ENCODE measurements at regions not wholly inside any gene's neighbourhood (a gene's known extent, or its start where the extent isn't known, plus 50 kb on each side); places are given as distances from the start of the nearest gene placed in this dataset.

DNA sequence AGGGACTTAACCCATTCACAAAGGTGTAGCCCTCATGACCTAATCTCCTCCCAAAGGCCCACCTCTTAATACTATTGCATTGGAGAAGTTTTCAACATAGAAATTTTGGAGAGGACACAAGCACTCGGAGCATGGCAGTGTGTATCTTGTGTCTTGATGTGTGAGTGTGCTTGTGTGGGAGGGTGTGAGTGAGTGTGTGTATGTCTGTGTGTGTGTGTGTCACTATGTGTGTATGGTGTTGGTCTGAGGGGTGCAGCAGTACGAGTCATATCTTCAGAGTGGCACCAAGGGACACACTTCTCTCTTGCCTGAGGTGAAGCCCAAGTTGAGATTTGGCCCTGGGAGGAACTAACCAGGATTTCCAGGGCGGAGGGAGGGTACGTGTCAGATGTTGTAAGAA lies 73.7 kb downstream of the NAV1 start:
- Histone ChIP-seq H3K4me3 (no peak overlapping the region), H3K9me3 (no peaks in the 10 kb centered on the region), H3K27me3 (no peaks in the 10 kb centered on the region), H3K27ac (no peak overlapping the region), H3K36me3 (no peaks in the 10 kb centered on the region), H3K4me1 (peaks cover 13% of the 10 kb centered on the region)
- no peak for ATAC-seq
- no peak for TF ChIP-seq CTCF (IDR thresholded peaks at IDR 0.05)
- DNase-seq = no peak
- intact Hi-C loops (cut with DNase I) = no loop called here

- intact Hi-C loops (cut with DNase I) = no loop called here
- no peaks in the 10 kb centered on the region for H3K9me3 ChIP-seq
- peak; percentile 79 for ATAC-seq
- no peak for TF ChIP-seq CTCF (IDR thresholded peaks at IDR 0.05)
- peaks cover 9% of the 10 kb centered on the region for H3K4me1 ChIP-seq
- DNase-seq = peak; percentile 69
- no peaks in the 10 kb centered on the region for H3K27me3 ChIP-seq
- H3K4me3 ChIP-seq = no peak overlapping the region
- no peaks in the 10 kb centered on the region for H3K36me3 ChIP-seq
- H3K27ac ChIP-seq = no peak overlapping the region
Observed at GRCh38 chr1:201614262-201615015, 75.5 kb downstream of the NAV1 start.

DNA sequence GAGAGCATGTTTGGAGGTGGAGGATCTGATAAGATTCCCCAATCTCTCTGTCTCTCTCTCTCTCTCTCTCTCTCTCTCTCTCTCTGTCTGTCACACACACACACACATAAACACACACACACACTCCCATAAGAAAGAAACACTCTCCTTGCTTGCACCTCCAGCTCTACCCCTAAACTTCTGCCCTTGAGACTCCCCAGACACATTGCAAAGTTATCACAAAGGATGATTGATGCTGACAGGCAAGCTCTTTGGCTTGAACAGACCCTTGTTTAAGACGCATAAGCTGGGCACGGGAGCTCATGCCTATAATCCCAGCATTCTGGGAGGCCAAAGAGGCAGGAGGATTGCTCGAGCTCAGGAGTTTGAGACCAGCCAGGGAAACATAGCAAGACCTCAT lies 78.2 kb downstream of the NAV1 start:
- TF ChIP-seq CTCF (IDR thresholded peaks at IDR 0.05) = no peak
- intact Hi-C loops (cut with DNase I) = no loop called here
- Histone ChIP-seq H3K27ac (no peak overlapping the region), H3K27me3 (no peaks in the 10 kb centered on the region), H3K4me3 (no peak overlapping the region), H3K9me3 (no peaks in the 10 kb centered on the region), H3K4me1 (peaks cover 9% of the 10 kb centered on the region), H3K36me3 (no peaks in the 10 kb centered on the region)
- DNase-seq (no peak), ATAC-seq (no peak)

- H3K4me1 ChIP-seq = peaks cover 9% of the 10 kb centered on the region
- intact Hi-C loops (cut with DNase I) = no loop called here
- no peak overlapping the region for H3K27ac ChIP-seq
- TF ChIP-seq CTCF (IDR thresholded peaks at IDR 0.05) = no peak
- no peaks in the 10 kb centered on the region for H3K9me3 ChIP-seq
- DNase-seq (no peak), ATAC-seq (no peak)
- H3K4me3 ChIP-seq = no peak overlapping the region
- no peaks in the 10 kb centered on the region for H3K27me3 ChIP-seq
- no peaks in the 10 kb centered on the region for H3K36me3 ChIP-seq
Observed at GRCh38 chr1:201618389-201618788, 79.5 kb downstream of the NAV1 start.

- no peaks in the 10 kb centered on the region for H3K9me3 ChIP-seq
- intact Hi-C loops (cut with DNase I) = no loop called here
- no peaks in the 10 kb centered on the region for H3K27me3 ChIP-seq
- TF ChIP-seq CTCF (IDR thresholded peaks at IDR 0.05) = no peak
- no peak overlapping the region for H3K4me3 ChIP-seq
- no peak overlapping the region for H3K27ac ChIP-seq
- no peak for DNase-seq
- peaks cover 7% of the 10 kb centered on the region for H3K4me1 ChIP-seq
- no peak for ATAC-seq
- H3K36me3 ChIP-seq = no peaks in the 10 kb centered on the region
Observed at GRCh38 chr1:201618905-201619304, 80.0 kb downstream of the NAV1 start.

GRCh38 chr1:201619513-201619912 lies 80.6 kb downstream of the NAV1 start:
- intact Hi-C loops (cut with DNase I) = no loop called here
- TF ChIP-seq CTCF (IDR thresholded peaks at IDR 0.05) = no peak
- ATAC-seq (no peak), DNase-seq (no peak)
- H3K4me1 ChIP-seq = peaks cover under 1% of the 10 kb centered on the region
- H3K27me3 ChIP-seq = no peaks in the 10 kb centered on the region
- no peak overlapping the region for H3K4me3 ChIP-seq
- no peaks in the 10 kb centered on the region for H3K9me3 ChIP-seq
- H3K27ac ChIP-seq = no peak overlapping the region
- H3K36me3 ChIP-seq = no peaks in the 10 kb centered on the region

All from upper lobe of right lung (tissue), 1 donor.